NOMO-1 (cell line): ENCODE measurements at regions not wholly inside any gene's neighbourhood (a gene's known extent, or its start where the extent isn't known, plus 50 kb on each side); places are given as distances from the start of the nearest gene placed in this dataset.
"Not testable (repeated sequence)": the region's sequence is repeated elsewhere in the genome, so short reads cannot be mapped to it uniquely, and the experiment has no call there.

Experiments
- DNase-seq, 2 experiments: peaks; one replicate each; lab custom pipeline; 2025; ENCODE audit not compliant: unreplicated experiment in 2 of 2; lab: John Stamatoyannopoulos, UW

- DNase-seq, result no peak
These were observed 54.9 kb downstream of the DIO3 start for GRCh38 chr14:101616202-101616601.

GRCh38 chr14:101619484-101619883, 58.2 kb downstream of the DIO3 start:
- no peak for DNase-seq

GRCh38 chr14:101620031-101620788, 58.9 kb downstream of the DIO3 start:
- no peak for DNase-seq

GRCh38 chr14:101620821-101621785, 59.8 kb downstream of the DIO3 start:
- DNase-seq, result no peak

GRCh38 chr14:101622251-101623076, 61.2 kb downstream of the DIO3 start:
- no peak for DNase-seq

- no peak for DNase-seq
These were observed 61.7 kb downstream of the DIO3 start for GRCh38 chr14:101623077-101623372.

GRCh38 chr14:101623685-101624444, 62.6 kb downstream of the DIO3 start:
- DNase-seq, result no peak

GRCh38 chr14:101624536-101624935, 63.2 kb downstream of the DIO3 start:
- DNase-seq, result no peak

GRCh38 chr14:101625336-101626097, 64.2 kb downstream of the DIO3 start:
- no peak for DNase-seq

- DNase-seq, result no peak
These were observed 65.0 kb downstream of the DIO3 start for GRCh38 chr14:101626331-101626730.

GRCh38 chr14:101627915-101628262, 66.6 kb downstream of the DIO3 start:
- peak in 1 of 2 experiments; percentile 5 for DNase-seq

- DNase-seq, result peak; percentile 48 to 72
These were observed 67.2 kb downstream of the DIO3 start for GRCh38 chr14:101628471-101628966.

GRCh38 chr14:101628975-101629374, 67.7 kb downstream of the DIO3 start:
- no peak for DNase-seq

- DNase-seq, result no peak
These were observed 69.0 kb downstream of the DIO3 start for GRCh38 chr14:101630056-101630965.

GRCh38 chr14:101631199-101631598, 69.9 kb downstream of the DIO3 start:
- no peak for DNase-seq

GRCh38 chr14:101631970-101632369, 70.7 kb downstream of the DIO3 start:
- not testable (repeated sequence) for DNase-seq

- DNase-seq, result no peak
These were observed 71.2 kb downstream of the DIO3 start for GRCh38 chr14:101632520-101632919.

- DNase-seq, result no peak
These were observed 72.0 kb downstream of the DIO3 start for GRCh38 chr14:101633276-101633675.
